ENCODE measurements at regions not wholly inside any gene's neighbourhood (a gene's known extent, or its start where the extent isn't known, plus 50 kb on each side); places are given as distances from the start of the nearest gene placed in this dataset.

GRCh38 chr1:228873709-228874108 is 138.4 kb downstream of the RHOU start:
- ChIA-PET POLR2A (no interaction called here), CTCF (interaction anchor here (1.4 kb wide), 1 partner anchor 354 kb away, joined by 3 read pairs; no protein-coding TSS in a partner anchor)
- Histone ChIP-seq H3K27ac (ENCODE audit: low read depth, low read length) (no peak overlapping the region), H3K4me3 (ENCODE audit: low read depth, low read length) (no peak overlapping the region), H3K27me3 (ENCODE audit: control insufficient read depth, insufficient read depth, low read length) (peaks cover 11% of the 10 kb centered on the region), H3K9me3 (ENCODE audit: control insufficient read depth, insufficient read depth, low read length) (no peaks in the 10 kb centered on the region; the same call in 1 of the 2 replicates)
- DNase-seq (ENCODE audit: low read depth, low spot score), result no peak
- no peak for TF ChIP-seq CTCF (IDR thresholded peaks at IDR 0.05; ENCODE audit: low read depth, low read length)

GRCh38 chr1:228875741-228876140 is 140.5 kb downstream of the RHOU start:
- H3K27ac ChIP-seq (ENCODE audit: low read depth, low read length), result no peak overlapping the region
- TF ChIP-seq CTCF (IDR thresholded peaks at IDR 0.05; ENCODE audit: low read depth, low read length), result no peak
- POLR2A ChIA-PET, result no interaction called here
- H3K9me3 ChIP-seq (ENCODE audit: control insufficient read depth, insufficient read depth, low read length), result no peaks in the 10 kb centered on the region
- no peak for DNase-seq (ENCODE audit: low read depth, low spot score)
- H3K27me3 ChIP-seq (ENCODE audit: control insufficient read depth, insufficient read depth, low read length), result peaks cover 14% of the 10 kb centered on the region
- no peak overlapping the region for H3K4me3 ChIP-seq (ENCODE audit: low read depth, low read length)
- CTCF ChIA-PET, result no interaction called here

GRCh38 chr1:228876187-228876586 is 140.9 kb downstream of the RHOU start:
- H3K27me3 ChIP-seq (ENCODE audit: control insufficient read depth, insufficient read depth, low read length), result peaks cover 16% of the 10 kb centered on the region
- no peak for TF ChIP-seq CTCF (IDR thresholded peaks at IDR 0.05; ENCODE audit: low read depth, low read length)
- ChIA-PET CTCF (no interaction called here), POLR2A (no interaction called here)
- H3K27ac ChIP-seq (ENCODE audit: low read depth, low read length), result no peak overlapping the region
- no peak overlapping the region for H3K4me3 ChIP-seq (ENCODE audit: low read depth, low read length)
- no peaks in the 10 kb centered on the region for H3K9me3 ChIP-seq (ENCODE audit: control insufficient read depth, insufficient read depth, low read length)
- no peak for DNase-seq (ENCODE audit: low read depth, low spot score)

GRCh38 chr1:228879164-228879563 is 143.9 kb downstream of the RHOU start:
- Histone ChIP-seq H3K27ac (ENCODE audit: low read depth, low read length) (no peak overlapping the region), H3K27me3 (ENCODE audit: control insufficient read depth, insufficient read depth, low read length) (peaks cover 20% of the 10 kb centered on the region), H3K4me3 (ENCODE audit: low read depth, low read length) (no peak overlapping the region), H3K9me3 (ENCODE audit: control insufficient read depth, insufficient read depth, low read length) (peaks cover 8% of the 10 kb centered on the region)
- no peak for DNase-seq (ENCODE audit: low read depth, low spot score)
- ChIA-PET POLR2A (no interaction called here), CTCF (interaction anchor here (0.5 kb wide), 1 partner anchor 1390 kb away, joined by 5 read pairs; no protein-coding TSS in a partner anchor)
- no peak for TF ChIP-seq CTCF (IDR thresholded peaks at IDR 0.05; ENCODE audit: low read depth, low read length)

GRCh38 chr1:228882041-228882770 is 146.9 kb downstream of the RHOU start:
- no peak for DNase-seq (ENCODE audit: low read depth, low spot score)
- peaks cover 9% of the 10 kb centered on the region for H3K9me3 ChIP-seq (ENCODE audit: control insufficient read depth, insufficient read depth, low read length)
- ChIA-PET POLR2A (no interaction called here), CTCF (no interaction called here)
- peaks cover 17% of the 10 kb centered on the region for H3K27me3 ChIP-seq (ENCODE audit: control insufficient read depth, insufficient read depth, low read length)
- no peak overlapping the region for H3K27ac ChIP-seq (ENCODE audit: low read depth, low read length)
- no peak for TF ChIP-seq CTCF (IDR thresholded peaks at IDR 0.05; ENCODE audit: low read depth, low read length)
- no peak overlapping the region for H3K4me3 ChIP-seq (ENCODE audit: low read depth, low read length)

Measured in AG04450 (cell line).